ENCODE measurements at regions not wholly inside any gene's neighbourhood (a gene's known extent, or its start where the extent isn't known, plus 50 kb on each side); places are given as distances from the start of the nearest gene placed in this dataset.

DNA sequence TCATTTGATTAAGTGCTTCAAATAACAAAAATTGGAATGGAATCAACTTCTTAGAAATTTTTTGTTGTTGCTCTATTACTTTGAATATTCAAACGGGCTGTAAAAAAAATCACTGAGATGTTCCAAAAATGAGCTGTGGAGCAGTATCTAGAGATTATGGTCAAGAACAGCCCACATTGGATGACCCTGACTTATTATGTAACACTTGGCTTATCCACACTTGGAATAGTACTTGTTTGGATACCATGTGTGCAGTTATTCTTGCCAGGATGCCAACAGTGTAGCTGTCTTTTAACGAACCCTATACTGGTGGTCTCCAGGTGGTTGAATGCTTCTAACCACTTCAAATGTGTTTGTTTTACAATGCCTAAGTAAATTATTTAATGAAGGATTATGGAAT lies 64.9 kb upstream of the CAMK2D start:
- no peak for TF ChIP-seq CTCF (conservative IDR thresholded peaks at IDR 0.05; ENCODE audit: low read depth, low read length)
- DNase-seq (ENCODE audit: low read depth): no peak
- H3K4me3 ChIP-seq (ENCODE audit: low read depth, low read length): no peak overlapping the region

- no peak for TF ChIP-seq CTCF (conservative IDR thresholded peaks at IDR 0.05; ENCODE audit: low read depth, low read length)
- no peak for DNase-seq (ENCODE audit: low read depth)
- no peak overlapping the region for H3K4me3 ChIP-seq (ENCODE audit: low read depth, low read length)
Observed at GRCh38 chr4:113825272-113825671, 63.7 kb upstream of the CAMK2D start.

- DNase-seq (ENCODE audit: low read depth): no peak
- TF ChIP-seq CTCF (conservative IDR thresholded peaks at IDR 0.05; ENCODE audit: low read depth, low read length): no peak
- no peak overlapping the region for H3K4me3 ChIP-seq (ENCODE audit: low read depth, low read length)
Observed at GRCh38 chr4:113824396-113824795, 62.9 kb upstream of the CAMK2D start.

DNA sequence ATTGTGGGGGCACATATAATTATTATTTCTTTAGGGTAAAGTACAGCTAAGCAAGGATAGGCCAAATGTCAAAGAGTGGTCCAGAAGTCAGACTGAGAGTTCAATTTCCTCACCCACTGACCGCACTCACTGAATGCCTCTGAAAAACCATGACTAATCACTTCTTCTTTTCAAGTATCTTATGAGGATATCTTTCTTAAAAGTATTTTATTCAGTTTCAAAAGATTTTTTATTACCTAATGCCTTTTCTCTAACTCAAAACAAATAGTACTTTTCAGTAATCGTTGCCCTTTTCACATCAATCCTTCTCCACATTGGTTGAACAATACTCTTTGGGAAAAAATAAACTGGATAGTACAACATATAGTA lies 61.7 kb upstream of the CAMK2D start:
- no peak for DNase-seq (ENCODE audit: low read depth)
- no peak overlapping the region for H3K4me3 ChIP-seq (ENCODE audit: low read depth, low read length)
- TF ChIP-seq CTCF (conservative IDR thresholded peaks at IDR 0.05; ENCODE audit: low read depth, low read length): no peak

DNA sequence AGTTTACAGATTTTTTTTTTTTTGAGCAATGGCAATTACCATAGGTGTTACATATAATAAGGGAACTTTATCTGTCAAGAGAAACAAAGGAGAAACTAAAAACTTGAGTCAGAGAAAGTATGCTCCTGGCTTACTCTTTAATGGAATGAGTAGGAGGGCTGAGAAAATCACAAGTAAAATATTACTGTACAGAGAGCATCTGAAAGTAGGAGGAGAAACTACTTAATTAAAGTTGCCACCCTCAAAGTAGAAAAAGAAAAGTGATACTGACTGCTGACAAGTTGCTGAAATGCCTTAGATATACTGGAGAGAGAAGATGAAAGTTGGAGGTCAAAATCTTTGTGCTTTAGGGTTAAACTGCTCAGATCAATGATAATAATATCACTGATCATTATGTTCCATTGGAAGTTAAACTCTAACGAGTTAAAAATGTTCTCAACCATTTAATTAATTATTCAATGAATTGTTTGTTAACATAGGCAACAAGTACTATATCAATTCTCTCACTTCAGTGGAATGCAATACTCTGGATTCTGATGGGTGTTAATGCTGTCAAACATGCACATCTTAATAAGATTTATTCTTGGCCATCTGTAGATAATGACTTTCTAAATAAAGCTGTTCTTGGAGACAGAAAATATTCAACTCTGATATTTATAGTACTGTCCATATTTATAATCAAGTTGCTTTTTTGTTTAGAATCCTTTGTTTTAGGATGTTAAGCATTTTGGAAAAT lies 61.2 kb upstream of the CAMK2D start:
- TF ChIP-seq CTCF (conservative IDR thresholded peaks at IDR 0.05; ENCODE audit: low read depth, low read length): no peak
- no peak for DNase-seq (ENCODE audit: low read depth)
- no peak overlapping the region for H3K4me3 ChIP-seq (ENCODE audit: low read depth, low read length)

GRCh38 chr4:113821856-113822255 lies 60.3 kb upstream of the CAMK2D start:
- TF ChIP-seq CTCF (conservative IDR thresholded peaks at IDR 0.05; ENCODE audit: low read depth, low read length): no peak
- no peak for DNase-seq (ENCODE audit: low read depth)
- no peak overlapping the region for H3K4me3 ChIP-seq (ENCODE audit: low read depth, low read length)

- no peak for DNase-seq (ENCODE audit: low read depth)
- no peak overlapping the region for H3K4me3 ChIP-seq (ENCODE audit: low read depth, low read length)
- TF ChIP-seq CTCF (conservative IDR thresholded peaks at IDR 0.05; ENCODE audit: low read depth, low read length): no peak
Observed at GRCh38 chr4:113820108-113820507, 58.6 kb upstream of the CAMK2D start.
